Prostate gland (tissue), 2 donors: ENCODE measurements at regions not wholly inside any gene's neighbourhood (a gene's known extent, or its start where the extent isn't known, plus 50 kb on each side); places are given as distances from the start of the nearest gene placed in this dataset.
"Not testable (repeated sequence)": the region's sequence is repeated elsewhere in the genome, so short reads cannot be mapped to it uniquely, and the experiment has no call there.

Experiments used
- DNase-seq: peaks from one replicate; pipeline ENCODE4 v3.0.0-alpha.2; 2019; ENCODE audit warnings: low spot score
- H3K27ac ChIP-seq, 2 donors: fragments of 200-600 bp; sonication (generic); 2 replicates each; pipeline ENCODE4 v1.5.1; 2017 to 2019
- H3K27me3 ChIP-seq: fragments of 200-600 bp; sonication (generic); replicated peaks from 2 replicates; pipeline ENCODE4 v1.5.1; 2019; ENCODE audit not compliant: insufficient read depth
- H3K36me3 ChIP-seq, 2 donors: fragments of 200-600 bp; sonication (generic); 1 replicate in 1 of 2; 2 replicates in 1 of 2; pipeline versions ENCODE4 v1.5.1 to v1.8.1; 2017 to 2019
- H3K4me1 ChIP-seq: fragments of 200-600 bp; sonication (generic); replicated peaks from 2 replicates; pipeline ENCODE4 v1.5.1; 2019
- H3K4me3 ChIP-seq, 2 donors: fragments of 200-600 bp; sonication (generic); 2 replicates each; pipeline ENCODE4 v1.5.1; 2017 to 2019
- H3K9me3 ChIP-seq: fragments of 200-600 bp; sonication (generic); 2 replicates; pipeline ENCODE4 v1.5.1; 2017
- POLR2A ChIP-seq: fragments of 450-650 bp; IDR thresholded peaks from one replicate; pipeline ENCODE4 v1.6.1; 2016; ENCODE audit warnings: antibody characterized with exemption, mild to moderate bottlenecking
- POLR2AphosphoS5 ChIP-seq: sonication (generic); formaldehyde crosslinking; IDR thresholded peaks from one replicate; pipeline ENCODE4 v1.6.1; 2017; ENCODE audit warnings: antibody characterized with exemption
- WGBS: methylation state at CpG from one replicate; pipeline ENCODE4 v1.1.5; 2018; 5-methylcytosine and 5-hydroxymethylcytosine counted together
- intact Hi-C: fragments of 100-400 bp; cut with DNase I; formaldehyde crosslinking; loops from one replicate; pipeline ENCODE4 v1.14.2; 2022
- TF ChIP-seq, protein P1 (sequence below), 4 experiments: fragments of 200-600 bp in 2 of 4; fragments of 450-650 bp in 2 of 4; sonication (generic) in 2 of 4; IDR thresholded peaks; 1 replicate in 3 of 4; 2 replicates in 1 of 4; pipeline ENCODE4 v1.5.1; 2016 to 2019; ENCODE audit warnings: antibody characterized with exemption in 4 of 4, mild to moderate bottlenecking in 2 of 4, moderate library complexity in 2 of 4

DNA sequence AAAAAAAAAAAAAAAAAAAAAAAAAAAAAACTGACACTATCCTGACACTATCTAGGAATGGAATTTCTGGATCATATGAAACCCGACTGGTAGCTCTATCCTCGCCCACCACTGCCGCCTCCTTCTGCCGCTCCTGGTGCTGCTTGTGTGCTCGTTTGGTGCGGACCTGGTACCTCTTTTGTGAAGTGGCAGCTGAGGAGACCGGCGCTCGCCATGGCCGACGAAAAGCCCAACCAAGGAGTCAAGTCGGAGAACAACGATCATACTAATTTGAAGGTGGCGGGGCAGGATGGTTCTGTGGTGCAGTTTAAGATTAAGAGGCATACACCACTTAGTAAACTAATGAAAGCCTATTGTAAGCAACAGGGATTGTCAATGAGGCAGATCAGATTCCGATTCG, 130.6 kb downstream of the SEPTIN14 start:
- no peak for TF ChIP-seq POLR2AphosphoS5
- TF ChIP-seq, protein P1, sequence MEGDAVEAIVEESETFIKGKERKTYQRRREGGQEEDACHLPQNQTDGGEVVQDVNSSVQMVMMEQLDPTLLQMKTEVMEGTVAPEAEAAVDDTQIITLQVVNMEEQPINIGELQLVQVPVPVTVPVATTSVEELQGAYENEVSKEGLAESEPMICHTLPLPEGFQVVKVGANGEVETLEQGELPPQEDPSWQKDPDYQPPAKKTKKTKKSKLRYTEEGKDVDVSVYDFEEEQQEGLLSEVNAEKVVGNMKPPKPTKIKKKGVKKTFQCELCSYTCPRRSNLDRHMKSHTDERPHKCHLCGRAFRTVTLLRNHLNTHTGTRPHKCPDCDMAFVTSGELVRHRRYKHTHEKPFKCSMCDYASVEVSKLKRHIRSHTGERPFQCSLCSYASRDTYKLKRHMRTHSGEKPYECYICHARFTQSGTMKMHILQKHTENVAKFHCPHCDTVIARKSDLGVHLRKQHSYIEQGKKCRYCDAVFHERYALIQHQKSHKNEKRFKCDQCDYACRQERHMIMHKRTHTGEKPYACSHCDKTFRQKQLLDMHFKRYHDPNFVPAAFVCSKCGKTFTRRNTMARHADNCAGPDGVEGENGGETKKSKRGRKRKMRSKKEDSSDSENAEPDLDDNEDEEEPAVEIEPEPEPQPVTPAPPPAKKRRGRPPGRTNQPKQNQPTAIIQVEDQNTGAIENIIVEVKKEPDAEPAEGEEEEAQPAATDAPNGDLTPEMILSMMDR (IDR thresholded peaks at IDR 0.05), result no peak
- no peak for TF ChIP-seq POLR2A
- no peaks in the 10 kb centered on the region for H3K9me3 ChIP-seq
- intact Hi-C loops, result no loop called here
- no peak overlapping the region for H3K27ac ChIP-seq
- H3K4me3 ChIP-seq, result no peak overlapping the region
- DNase-seq, result no peak
- H3K27me3 ChIP-seq, result no peaks in the 10 kb centered on the region
- no peaks in the 10 kb centered on the region for H3K36me3 ChIP-seq
- WGBS, result 88% methylated on average over 16 of the region's 16 CpGs
- no peaks in the 10 kb centered on the region for H3K4me1 ChIP-seq

DNA sequence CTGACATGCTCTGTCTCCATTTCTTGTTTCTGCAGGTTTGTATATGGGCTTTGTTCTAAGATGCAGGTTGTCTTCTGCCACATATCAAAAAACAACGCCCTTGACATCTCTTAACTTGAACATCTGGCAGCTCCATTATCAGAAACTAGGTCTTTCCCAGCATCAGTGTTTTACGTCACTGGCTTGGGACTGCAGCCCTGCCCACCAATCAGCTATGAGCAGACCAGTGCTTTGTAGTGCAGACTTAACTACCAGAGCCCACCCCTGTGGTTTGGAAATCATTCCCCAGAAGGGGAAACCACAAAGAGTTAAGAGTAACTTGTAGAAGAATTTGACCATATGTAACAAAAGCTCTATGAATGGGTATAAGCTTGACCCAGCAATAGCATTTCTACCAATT, 132.4 kb downstream of the SEPTIN14 start:
- WGBS, result 79% methylated on average over 2 of the region's 2 CpGs
- intact Hi-C loops, result no loop called here
- Histone ChIP-seq H3K4me3 (no peak overlapping the region), H3K27me3 (no peaks in the 10 kb centered on the region), H3K4me1 (no peaks in the 10 kb centered on the region), H3K36me3 (no peaks in the 10 kb centered on the region), H3K9me3 (no peaks in the 10 kb centered on the region), H3K27ac (no peak overlapping the region)
- no peak for TF ChIP-seq POLR2AphosphoS5
- TF ChIP-seq, protein P1 (IDR thresholded peaks at IDR 0.05), result no peak
- no peak for DNase-seq

DNA sequence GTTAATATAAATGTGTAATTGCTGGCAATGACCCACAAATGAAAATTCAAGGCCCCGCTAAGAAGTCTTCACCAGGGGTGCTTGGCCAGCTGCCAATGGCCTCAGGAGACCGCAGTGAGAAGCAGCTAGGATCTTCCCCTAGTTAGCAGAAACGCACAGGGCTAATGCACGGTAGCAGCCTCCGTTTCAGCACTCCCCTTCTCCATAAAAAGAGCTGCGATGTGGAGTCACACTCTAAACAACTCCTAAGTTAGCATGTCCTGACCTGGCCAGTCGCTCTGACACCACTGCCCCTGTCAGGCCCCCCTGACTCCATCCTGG, 139.0 kb downstream of the SEPTIN14 start:
- no peaks in the 10 kb centered on the region for H3K9me3 ChIP-seq
- 28% methylated on average over 7 of the region's 7 CpGs for WGBS
- H3K4me1 ChIP-seq, result no peaks in the 10 kb centered on the region
- intact Hi-C loops, result no loop called here
- no peak overlapping the region for H3K27ac ChIP-seq
- no peaks in the 10 kb centered on the region for H3K27me3 ChIP-seq
- H3K4me3 ChIP-seq, result no peak overlapping the region
- TF ChIP-seq POLR2AphosphoS5 (no peak), POLR2A (no peak)
- TF ChIP-seq, protein P1 (IDR thresholded peaks at IDR 0.05), result no peak
- no peak for DNase-seq
- no peaks in the 10 kb centered on the region for H3K36me3 ChIP-seq

DNA sequence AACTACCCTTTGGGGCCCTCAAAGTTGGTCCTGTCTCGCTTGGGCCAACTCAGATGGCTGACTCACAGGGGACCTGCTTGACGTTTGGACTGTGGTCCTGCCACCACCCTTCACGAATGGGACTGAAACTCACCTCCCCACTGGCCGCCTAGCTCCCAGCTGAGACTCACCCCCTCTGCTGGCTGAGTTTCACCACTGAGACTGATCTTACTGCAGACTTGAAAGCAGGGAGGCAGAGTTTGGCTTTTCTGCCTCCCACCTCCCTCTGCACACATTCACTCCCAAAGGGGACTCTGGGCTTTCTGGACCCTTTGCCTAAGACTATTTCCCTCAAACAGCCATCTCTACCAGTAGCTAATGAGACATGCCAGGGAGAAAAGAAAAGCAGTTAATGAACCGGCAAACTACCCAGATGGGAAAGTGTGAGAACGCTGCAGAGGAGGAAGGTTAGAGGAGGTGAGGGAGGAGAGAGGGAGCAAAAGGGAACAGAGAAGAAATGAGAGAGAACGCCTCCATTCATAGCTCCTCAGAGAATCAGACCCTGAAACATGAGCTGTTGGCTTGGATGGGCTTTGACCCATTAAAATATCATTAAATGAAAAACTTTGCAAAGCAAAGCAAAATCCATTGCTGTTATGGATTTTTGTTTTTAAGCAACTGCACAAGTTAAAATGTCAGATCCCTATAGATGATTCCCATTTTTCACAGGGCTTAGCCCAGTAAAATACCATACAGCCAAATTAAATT, 139.5 kb downstream of the SEPTIN14 start:
- H3K4me1 ChIP-seq, H3K36me3 ChIP-seq, H3K4me3 ChIP-seq, H3K9me3 ChIP-seq, intact Hi-C loops, H3K27ac ChIP-seq, H3K27me3 ChIP-seq, DNase-seq: not testable (repeated sequence)
- WGBS, result 6% methylated on average over 3 of the region's 7 CpGs
- TF ChIP-seq, protein P1 (IDR thresholded peaks at IDR 0.05), result peak in 1 of 4 experiments; percentile 20

DNA sequence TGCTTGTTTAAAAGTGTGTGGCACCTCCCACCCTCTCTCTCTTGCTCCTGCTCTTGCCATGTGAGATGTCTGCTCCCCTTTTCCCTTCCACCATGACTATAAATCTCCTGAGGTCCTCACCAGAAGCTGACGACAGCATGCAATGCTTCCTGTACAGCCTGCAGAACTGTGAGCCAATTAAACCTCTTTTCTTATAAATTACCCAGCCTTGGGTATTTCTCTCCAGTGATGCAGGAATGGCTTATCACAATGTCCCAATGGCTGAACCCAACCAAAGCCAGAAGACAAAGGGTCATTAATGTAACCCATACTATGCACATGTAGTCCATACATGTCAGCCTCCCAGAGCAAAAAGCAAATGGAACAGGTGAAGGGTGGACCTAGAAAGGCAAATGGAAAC, 141.5 kb downstream of the SEPTIN14 start:
- 71% methylated on average over 1 of the region's 1 CpG for WGBS
- DNase-seq, intact Hi-C loops, H3K27ac ChIP-seq, H3K9me3 ChIP-seq, H3K27me3 ChIP-seq, H3K4me1 ChIP-seq, H3K4me3 ChIP-seq, H3K36me3 ChIP-seq: not testable (repeated sequence)

DNA sequence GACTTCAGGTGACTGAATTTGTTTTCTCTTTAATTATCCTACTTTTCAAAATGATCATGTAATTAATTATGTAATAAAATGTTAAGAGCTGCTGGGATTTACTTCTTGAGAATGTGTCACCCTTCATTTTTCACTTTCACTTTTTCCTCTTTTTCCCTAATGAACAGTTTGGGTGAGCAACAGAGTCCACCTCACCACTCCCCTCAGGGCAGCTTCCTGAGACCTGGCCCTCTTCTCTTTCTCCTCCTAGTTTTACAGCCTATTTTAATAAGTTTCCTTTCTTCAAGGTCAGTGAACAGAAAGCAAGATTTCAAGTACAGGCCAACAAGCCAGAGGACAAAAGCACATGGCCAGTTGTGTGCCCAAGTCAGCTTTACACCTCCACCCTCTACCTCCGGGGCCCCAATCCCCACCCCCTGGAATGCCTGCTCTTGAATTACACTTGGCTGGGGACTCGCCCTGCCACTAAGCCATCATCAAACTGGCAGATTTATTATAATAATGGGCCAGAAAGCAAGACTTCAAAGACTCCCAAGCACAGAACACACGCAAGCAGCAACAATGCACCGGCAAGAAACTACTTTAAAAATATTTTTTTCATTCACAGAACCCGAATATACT, 143.1 kb upstream of the VOPP1 start:
- H3K4me3 ChIP-seq, intact Hi-C loops, DNase-seq, H3K36me3 ChIP-seq, H3K27me3 ChIP-seq, H3K27ac ChIP-seq, H3K9me3 ChIP-seq, H3K4me1 ChIP-seq: not testable (repeated sequence)
- WGBS, result 17% methylated on average over 5 of the region's 5 CpGs

DNA sequence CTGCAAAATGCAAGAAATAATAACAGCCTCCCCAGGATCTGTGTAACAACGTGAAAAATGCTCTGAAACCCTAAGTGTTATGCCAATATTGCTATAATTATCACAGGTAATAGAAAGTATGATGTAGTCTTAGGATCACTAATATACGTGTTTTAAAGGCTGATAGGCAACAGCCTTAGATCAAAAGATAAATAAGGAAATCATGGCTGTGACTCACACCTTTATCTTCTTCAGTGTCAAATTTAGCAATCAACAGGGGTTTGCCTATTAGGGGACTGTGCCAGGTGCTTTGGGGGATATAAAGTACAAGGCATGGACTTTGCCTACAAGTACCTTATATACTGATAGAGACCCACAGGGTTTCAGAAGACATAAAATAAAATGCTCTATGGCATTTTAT, 142.1 kb upstream of the VOPP1 start:
- 43% methylated on average over 2 of the region's 2 CpGs for WGBS
- H3K4me1 ChIP-seq, H3K9me3 ChIP-seq, H3K27me3 ChIP-seq, DNase-seq, intact Hi-C loops, H3K36me3 ChIP-seq, H3K27ac ChIP-seq, H3K4me3 ChIP-seq: not testable (repeated sequence)

DNA sequence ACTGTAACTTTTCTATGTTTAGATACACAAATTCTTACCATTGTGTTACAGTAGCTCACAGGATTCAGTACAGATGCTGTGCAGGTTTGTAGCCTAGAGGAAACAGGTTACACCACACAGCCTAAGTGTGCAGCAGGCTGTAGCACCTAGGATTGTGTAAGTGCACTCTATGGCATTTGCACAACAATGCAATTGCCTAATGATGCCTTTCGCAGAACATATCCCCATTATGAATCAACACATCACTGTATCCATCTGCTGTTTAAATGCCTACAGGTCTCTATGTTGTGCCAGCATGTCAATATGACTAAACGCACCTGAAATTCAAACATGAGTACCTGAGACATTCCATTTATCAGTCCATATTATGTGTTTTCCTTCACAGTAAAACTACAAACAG, 138.0 kb upstream of the VOPP1 start:
- H3K36me3 ChIP-seq, H3K27ac ChIP-seq, H3K4me1 ChIP-seq, DNase-seq, intact Hi-C loops, H3K9me3 ChIP-seq, H3K27me3 ChIP-seq, H3K4me3 ChIP-seq: not testable (repeated sequence)
- WGBS, result 89% methylated on average over 2 of the region's 2 CpGs

DNA sequence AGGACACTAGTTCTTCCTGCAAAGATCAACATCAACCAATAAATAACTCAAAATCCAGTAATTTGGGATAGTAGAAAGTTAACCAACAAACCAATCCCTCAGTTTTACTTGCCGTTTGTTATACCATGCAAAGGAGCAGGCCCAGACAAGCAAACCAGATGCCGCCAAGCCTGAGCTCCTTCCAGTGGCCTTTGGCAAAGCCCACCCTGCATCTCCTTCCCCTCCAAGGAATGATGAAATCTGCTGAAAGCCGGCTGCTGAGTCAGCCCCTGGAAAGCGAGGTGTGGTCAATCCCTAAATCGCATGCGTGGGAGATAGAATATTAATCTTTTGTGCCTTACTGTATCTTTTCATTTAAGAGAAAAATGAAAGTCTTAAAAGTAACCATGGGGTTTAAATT, 135.7 kb upstream of the VOPP1 start:
- DNase-seq, result peak; percentile 13

More for the DNA sequence above, 135.7 kb upstream of the VOPP1 start:
- H3K9me3 ChIP-seq, H3K4me1 ChIP-seq, intact Hi-C loops, H3K36me3 ChIP-seq, H3K27me3 ChIP-seq, H3K4me3 ChIP-seq, H3K27ac ChIP-seq: not testable (repeated sequence)
- 28% methylated on average over 6 of the region's 6 CpGs for WGBS
